ENCODE measurements at regions not wholly inside any gene's neighbourhood (a gene's known extent, or its start where the extent isn't known, plus 50 kb on each side); places are given as distances from the start of the nearest gene placed in this dataset.

DNA sequence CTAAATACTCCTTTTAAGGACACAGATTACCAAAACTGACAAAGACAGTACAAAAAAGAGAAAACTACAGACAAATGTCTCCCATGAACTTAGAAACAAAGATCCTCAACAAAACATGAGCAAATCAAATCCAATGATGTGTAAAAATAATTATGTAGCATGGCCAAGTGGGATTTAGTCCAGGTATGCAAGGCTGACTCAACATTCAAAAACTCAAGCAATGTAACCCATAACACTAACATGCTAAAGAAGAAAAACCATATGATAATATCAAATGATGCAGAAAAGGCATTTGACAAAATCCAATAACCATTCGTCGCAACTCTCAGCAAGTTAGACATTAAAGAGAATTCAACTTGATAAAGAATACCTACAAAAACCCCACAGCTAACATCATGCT, 239.0 kb upstream of the KLHL29 start:
- Histone ChIP-seq H3K4me2 (ENCODE audit: low read length) (no peak overlapping the region), H3K27me3 (ENCODE audit: control insufficient read depth, insufficient read depth, low read length) (no peaks in the 10 kb centered on the region), H3K27ac (no peak overlapping the region), H3K4me3 (ENCODE audit: low read depth, low read length) (no peak overlapping the region), H3K9me3 (ENCODE audit: control insufficient read depth, low read length) (no peaks in the 10 kb centered on the region), H3K4me1 (no peaks in the 10 kb centered on the region), H3K79me2 (no peaks in the 10 kb centered on the region), H2AFZ (no peak overlapping the region), H3K36me3 (ENCODE audit: control insufficient read depth, insufficient read depth, low read length) (no peaks in the 10 kb centered on the region), H3K9ac (no peak overlapping the region)
- TF ChIP-seq, protein P1, sequence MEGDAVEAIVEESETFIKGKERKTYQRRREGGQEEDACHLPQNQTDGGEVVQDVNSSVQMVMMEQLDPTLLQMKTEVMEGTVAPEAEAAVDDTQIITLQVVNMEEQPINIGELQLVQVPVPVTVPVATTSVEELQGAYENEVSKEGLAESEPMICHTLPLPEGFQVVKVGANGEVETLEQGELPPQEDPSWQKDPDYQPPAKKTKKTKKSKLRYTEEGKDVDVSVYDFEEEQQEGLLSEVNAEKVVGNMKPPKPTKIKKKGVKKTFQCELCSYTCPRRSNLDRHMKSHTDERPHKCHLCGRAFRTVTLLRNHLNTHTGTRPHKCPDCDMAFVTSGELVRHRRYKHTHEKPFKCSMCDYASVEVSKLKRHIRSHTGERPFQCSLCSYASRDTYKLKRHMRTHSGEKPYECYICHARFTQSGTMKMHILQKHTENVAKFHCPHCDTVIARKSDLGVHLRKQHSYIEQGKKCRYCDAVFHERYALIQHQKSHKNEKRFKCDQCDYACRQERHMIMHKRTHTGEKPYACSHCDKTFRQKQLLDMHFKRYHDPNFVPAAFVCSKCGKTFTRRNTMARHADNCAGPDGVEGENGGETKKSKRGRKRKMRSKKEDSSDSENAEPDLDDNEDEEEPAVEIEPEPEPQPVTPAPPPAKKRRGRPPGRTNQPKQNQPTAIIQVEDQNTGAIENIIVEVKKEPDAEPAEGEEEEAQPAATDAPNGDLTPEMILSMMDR (IDR thresholded peaks at IDR 0.05): no peak

DNA sequence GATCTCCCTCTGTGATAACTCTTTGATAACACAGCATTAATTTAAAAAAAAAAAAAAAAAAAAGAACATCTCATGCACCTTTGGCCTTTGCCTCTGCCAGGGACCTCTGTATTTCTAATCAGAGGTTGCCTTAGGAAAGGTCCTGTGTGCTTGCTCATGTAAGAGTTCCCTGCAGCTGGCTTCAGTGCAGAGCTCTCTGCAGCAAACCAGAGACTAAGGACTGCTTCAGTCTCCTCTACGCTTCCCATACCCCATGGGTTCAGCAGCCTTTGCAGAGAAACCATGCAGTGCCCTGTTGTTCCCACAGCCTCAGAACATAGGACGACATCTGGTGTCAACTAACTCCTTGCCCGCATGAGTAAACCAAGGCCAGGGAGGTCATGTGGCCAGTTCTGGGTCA, 236.6 kb upstream of the KLHL29 start:
- Histone ChIP-seq H3K4me3 (ENCODE audit: low read depth, low read length) (no peak overlapping the region), H3K4me1 (no peaks in the 10 kb centered on the region), H3K27ac (no peak overlapping the region), H3K27me3 (ENCODE audit: control insufficient read depth, insufficient read depth, low read length) (no peaks in the 10 kb centered on the region), H2AFZ (no peak overlapping the region), H3K9ac (no peak overlapping the region), H3K36me3 (ENCODE audit: control insufficient read depth, insufficient read depth, low read length) (no peaks in the 10 kb centered on the region), H3K79me2 (no peaks in the 10 kb centered on the region), H3K9me3 (ENCODE audit: control insufficient read depth, low read length) (no peaks in the 10 kb centered on the region), H3K4me2 (ENCODE audit: low read length) (no peak overlapping the region)
- TF ChIP-seq, protein P1 (IDR thresholded peaks at IDR 0.05): no peak

DNA sequence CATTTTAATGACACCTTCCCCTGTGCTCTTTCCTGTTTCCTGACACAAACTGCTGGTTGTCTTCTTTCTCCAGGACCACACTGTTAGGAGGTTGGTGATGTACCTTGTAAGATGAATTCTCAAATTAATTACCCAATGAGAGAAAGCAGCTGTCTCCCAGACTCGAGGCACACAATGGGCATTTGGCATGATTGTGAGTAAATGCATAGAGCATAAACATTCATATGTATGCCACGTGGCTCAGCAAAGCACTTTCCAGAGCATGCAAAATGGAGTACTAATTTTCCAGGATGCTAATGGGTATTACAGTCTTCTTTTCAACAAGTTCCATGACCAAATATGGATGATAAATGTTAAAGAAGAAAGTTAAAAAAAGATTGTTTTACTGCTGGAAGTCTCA, 235.2 kb upstream of the KLHL29 start:
- Histone ChIP-seq H3K27ac (no peak overlapping the region), H3K27me3 (ENCODE audit: control insufficient read depth, insufficient read depth, low read length) (no peaks in the 10 kb centered on the region), H3K36me3 (ENCODE audit: control insufficient read depth, insufficient read depth, low read length) (no peaks in the 10 kb centered on the region), H3K4me2 (ENCODE audit: low read length) (no peak overlapping the region), H2AFZ (no peak overlapping the region), H3K9me3 (ENCODE audit: control insufficient read depth, low read length) (no peaks in the 10 kb centered on the region), H3K79me2 (no peaks in the 10 kb centered on the region), H3K4me1 (no peaks in the 10 kb centered on the region), H3K9ac (no peak overlapping the region), H3K4me3 (ENCODE audit: low read depth, low read length) (no peak overlapping the region)
- TF ChIP-seq, protein P1 (IDR thresholded peaks at IDR 0.05): no peak

DNA sequence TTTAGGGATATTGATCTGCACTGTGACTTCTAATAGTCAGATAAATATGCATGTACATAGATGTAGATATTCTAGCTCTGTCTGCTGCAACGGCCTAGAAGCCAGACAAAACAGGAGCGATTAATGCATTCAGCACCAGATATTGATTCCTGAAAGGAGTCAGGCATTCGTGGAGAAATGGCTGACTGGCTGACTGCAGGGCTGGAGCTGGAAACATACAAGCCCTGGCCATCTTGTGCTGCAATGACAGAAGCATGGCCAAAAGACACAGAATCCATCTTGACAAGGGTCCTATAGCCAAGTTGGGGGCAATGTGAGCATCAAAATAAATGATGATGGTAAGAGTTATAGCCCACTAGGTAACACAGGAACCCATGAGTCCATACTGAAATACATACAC, 231.5 kb upstream of the KLHL29 start:
- TF ChIP-seq, protein P1 (IDR thresholded peaks at IDR 0.05): no peak
- no peaks in the 10 kb centered on the region for H3K79me2 ChIP-seq
- H3K9ac ChIP-seq: no peak overlapping the region
- H3K36me3 ChIP-seq (ENCODE audit: control insufficient read depth, insufficient read depth, low read length): no peaks in the 10 kb centered on the region
- no peak overlapping the region for H3K27ac ChIP-seq
- no peaks in the 10 kb centered on the region for H3K4me1 ChIP-seq
- no peak overlapping the region for H3K4me3 ChIP-seq (ENCODE audit: low read depth, low read length)
- H3K4me2 ChIP-seq (ENCODE audit: low read length): no peak overlapping the region
- no peak overlapping the region for H2AFZ ChIP-seq
- no peaks in the 10 kb centered on the region for H3K27me3 ChIP-seq (ENCODE audit: control insufficient read depth, insufficient read depth, low read length)
- H3K9me3 ChIP-seq (ENCODE audit: control insufficient read depth, low read length): no peaks in the 10 kb centered on the region

DNA sequence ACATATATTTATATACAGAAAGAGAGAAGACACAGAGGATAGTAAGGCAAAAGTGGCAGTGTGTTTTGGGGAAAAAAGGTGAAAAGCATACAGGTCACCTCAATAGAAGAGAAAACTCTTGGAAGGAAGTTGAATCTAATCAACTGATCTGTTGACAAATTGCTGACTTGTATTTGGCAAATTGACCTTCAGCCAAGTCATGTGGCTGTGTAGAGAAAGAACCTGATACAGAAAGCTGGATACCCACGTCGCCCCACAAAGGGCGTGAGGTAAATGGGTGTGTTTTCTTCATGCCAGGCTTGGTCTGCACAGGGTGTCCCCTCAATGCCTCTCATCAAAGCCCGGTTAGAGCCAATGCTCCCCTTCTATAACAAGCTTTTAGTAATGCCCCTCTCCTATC, 230.0 kb upstream of the KLHL29 start:
- Histone ChIP-seq H3K4me1 (no peaks in the 10 kb centered on the region), H3K4me2 (ENCODE audit: low read length) (no peak overlapping the region), H3K36me3 (ENCODE audit: control insufficient read depth, insufficient read depth, low read length) (no peaks in the 10 kb centered on the region), H3K4me3 (ENCODE audit: low read depth, low read length) (no peak overlapping the region), H3K27ac (no peak overlapping the region), H3K9me3 (ENCODE audit: control insufficient read depth, low read length) (no peaks in the 10 kb centered on the region), H3K79me2 (no peaks in the 10 kb centered on the region), H2AFZ (no peak overlapping the region), H3K27me3 (ENCODE audit: control insufficient read depth, insufficient read depth, low read length) (no peaks in the 10 kb centered on the region), H3K9ac (no peak overlapping the region)
- TF ChIP-seq, protein P1 (IDR thresholded peaks at IDR 0.05): no peak

All from parathyroid adenoma (tissue), 2 donors.